ENCODE measurements at regions not wholly inside any gene's neighbourhood (a gene's known extent, or its start where the extent isn't known, plus 50 kb on each side); places are given as distances from the start of the nearest gene placed in this dataset.
"Not testable (repeated sequence)": the region's sequence is repeated elsewhere in the genome, so short reads cannot be mapped to it uniquely, and the experiment has no call there.

DNA sequence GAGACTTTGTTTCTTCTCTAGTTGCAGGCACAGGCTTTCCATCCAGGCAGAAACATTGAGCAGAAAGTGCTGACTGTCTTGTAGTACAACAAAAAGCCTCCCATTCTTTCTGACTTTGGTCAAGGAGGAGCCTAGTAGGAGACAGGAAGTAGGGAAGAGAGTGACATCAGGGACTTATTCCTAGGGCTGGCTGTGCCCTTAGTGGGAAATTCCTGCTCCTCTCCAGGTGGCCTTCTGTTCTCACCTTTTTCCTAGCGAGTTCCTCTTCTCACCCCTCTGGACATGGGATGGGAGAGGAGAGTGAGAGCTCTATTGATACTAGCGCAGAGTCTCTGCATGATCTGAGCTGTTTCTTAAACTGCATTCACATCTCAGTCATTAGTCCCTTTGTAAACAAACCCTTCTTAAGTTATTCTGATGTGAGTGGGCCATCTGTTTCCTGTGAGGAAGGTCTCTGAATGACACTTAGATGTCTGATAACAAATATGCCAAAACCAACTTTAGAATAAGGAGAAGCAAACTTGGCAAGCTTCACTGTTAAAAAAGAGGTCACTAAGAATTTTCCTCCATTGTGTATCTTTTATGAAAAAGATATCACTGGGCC lies 455.0 kb downstream of the GJA1 start:
- POLR2A ChIA-PET, result no interaction called here
- no peaks in the 10 kb centered on the region for H3K27me3 ChIP-seq (ENCODE audit: control insufficient read depth in 1 of 2, insufficient read depth in 2 of 2, low read length in 2 of 2)
- no peak overlapping the region for H3K9ac ChIP-seq (ENCODE audit: insufficient read depth, low read depth, low read length)
- H2AFZ ChIP-seq (ENCODE audit: low read length), result no peak overlapping the region
- no peaks in the 10 kb centered on the region for H3K9me3 ChIP-seq (ENCODE audit: low read length)
- no peaks in the 10 kb centered on the region for H3K79me2 ChIP-seq (ENCODE audit: insufficient read depth, low read length)
- CTCF ChIA-PET (ENCODE audit: low intra/inter-chr PET ratio, low total read pairs), result no interaction called here
- DNase-seq (ENCODE audit: low spot score) (no peak), ATAC-seq (no peak), FAIRE-seq (no peak)
- TF ChIP-seq, protein P1, sequence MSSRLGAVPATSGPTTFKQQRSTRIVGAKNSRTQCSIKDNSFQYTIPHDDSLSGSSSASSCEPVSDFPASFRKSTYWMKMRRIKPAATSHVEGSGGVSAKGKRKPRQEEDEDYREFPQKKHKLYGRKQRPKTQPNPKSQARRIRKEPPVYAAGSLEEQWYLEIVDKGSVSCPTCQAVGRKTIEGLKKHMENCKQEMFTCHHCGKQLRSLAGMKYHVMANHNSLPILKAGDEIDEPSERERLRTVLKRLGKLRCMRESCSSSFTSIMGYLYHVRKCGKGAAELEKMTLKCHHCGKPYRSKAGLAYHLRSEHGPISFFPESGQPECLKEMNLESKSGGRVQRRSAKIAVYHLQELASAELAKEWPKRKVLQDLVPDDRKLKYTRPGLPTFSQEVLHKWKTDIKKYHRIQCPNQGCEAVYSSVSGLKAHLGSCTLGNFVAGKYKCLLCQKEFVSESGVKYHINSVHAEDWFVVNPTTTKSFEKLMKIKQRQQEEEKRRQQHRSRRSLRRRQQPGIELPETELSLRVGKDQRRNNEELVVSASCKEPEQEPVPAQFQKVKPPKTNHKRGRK (CRISPR knock-in tag; IDR thresholded peaks at IDR 0.05), result no peak
- TF ChIP-seq ZNF839 (CRISPR knock-in tag; IDR thresholded peaks at IDR 0.05; ENCODE audit: borderline replicate concordance) (no peak), ZNF431 (CRISPR knock-in tag; IDR thresholded peaks at IDR 0.05; ENCODE audit: borderline replicate concordance, low read depth) (no peak), CBX5 (CRISPR knock-in tag; IDR thresholded peaks at IDR 0.05; ENCODE audit: borderline replicate concordance) (no peak)
- TF ChIP-seq, protein P2, sequence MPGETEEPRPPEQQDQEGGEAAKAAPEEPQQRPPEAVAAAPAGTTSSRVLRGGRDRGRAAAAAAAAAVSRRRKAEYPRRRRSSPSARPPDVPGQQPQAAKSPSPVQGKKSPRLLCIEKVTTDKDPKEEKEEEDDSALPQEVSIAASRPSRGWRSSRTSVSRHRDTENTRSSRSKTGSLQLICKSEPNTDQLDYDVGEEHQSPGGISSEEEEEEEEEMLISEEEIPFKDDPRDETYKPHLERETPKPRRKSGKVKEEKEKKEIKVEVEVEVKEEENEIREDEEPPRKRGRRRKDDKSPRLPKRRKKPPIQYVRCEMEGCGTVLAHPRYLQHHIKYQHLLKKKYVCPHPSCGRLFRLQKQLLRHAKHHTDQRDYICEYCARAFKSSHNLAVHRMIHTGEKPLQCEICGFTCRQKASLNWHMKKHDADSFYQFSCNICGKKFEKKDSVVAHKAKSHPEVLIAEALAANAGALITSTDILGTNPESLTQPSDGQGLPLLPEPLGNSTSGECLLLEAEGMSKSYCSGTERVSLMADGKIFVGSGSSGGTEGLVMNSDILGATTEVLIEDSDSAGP (CRISPR knock-in tag; IDR thresholded peaks at IDR 0.05; ENCODE audit: borderline replicate concordance), result no peak
- no TSS peak for BruUV-seq (replicated peaks)
- intact Hi-C loops (cut with micrococcal nuclease; ENCODE audit: unreplicated experiment) (no loop called here), in situ Hi-C loops (cut with HindIII; ENCODE audit: extremely low pct_ligation_motif_present, low pct_unique_long_range_greater_than_20kb) (no loop called here)
- no peak overlapping the region for H3K27ac ChIP-seq (ENCODE audit: extremely low read length, insufficient read depth, low read length)
- WGBS (ENCODE audit: low lambda C conversion rate), result 23% methylated on average over 2 of the region's 2 CpGs
- H4K20me1 ChIP-seq (ENCODE audit: insufficient read depth, low read length), result no peaks in the 10 kb centered on the region
- peaks cover 10% of the 10 kb centered on the region for H3K4me1 ChIP-seq (ENCODE audit: insufficient read depth, low read length)
- H3K4me2 ChIP-seq (ENCODE audit: low read depth, low read length), result no peak overlapping the region
- H3K36me3 ChIP-seq (replicated peaks in 1 of 2; ENCODE audit: control insufficient read depth in 1 of 2, insufficient read depth in 2 of 2, low read length in 2 of 2), result no peaks in the 10 kb centered on the region
- H3K4me3 ChIP-seq (replicated peaks in 1 of 3; ENCODE audit: insufficient read depth in 1 of 3, low read depth in 2 of 3, low read length in 3 of 3), result no peak overlapping the region

DNA sequence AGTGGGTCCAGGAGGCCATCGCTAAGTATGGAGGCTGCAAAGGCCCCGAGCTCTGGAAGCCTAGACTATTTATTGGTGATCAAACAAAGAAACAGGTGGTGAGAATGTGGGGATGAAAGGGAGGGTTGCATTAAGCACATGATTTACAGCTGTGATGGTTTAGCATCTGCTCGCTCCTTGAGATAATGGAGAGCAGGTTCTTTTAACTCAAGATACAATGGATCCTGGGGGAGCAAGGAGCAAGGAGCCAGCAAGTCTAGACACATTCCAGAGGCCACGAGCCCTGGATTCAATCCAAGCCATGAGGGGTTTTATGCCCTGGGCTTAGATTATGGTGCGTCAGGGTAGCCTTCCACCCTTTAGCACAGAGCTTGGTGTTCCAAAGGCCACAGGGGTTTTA lies 460.3 kb downstream of the GJA1 start:
- FAIRE-seq; in situ Hi-C loops (cut with HindIII; ENCODE audit: extremely low pct_ligation_motif_present, low pct_unique_long_range_greater_than_20kb); ATAC-seq; H4K20me1 ChIP-seq (ENCODE audit: insufficient read depth, low read length); H3K9me3 ChIP-seq (ENCODE audit: low read length); BruUV-seq (replicated peaks); H3K27me3 ChIP-seq (ENCODE audit: control insufficient read depth in 1 of 2, insufficient read depth in 2 of 2, low read length in 2 of 2); DNase-seq (ENCODE audit: low spot score); H3K4me1 ChIP-seq (ENCODE audit: insufficient read depth, low read length); H3K27ac ChIP-seq (ENCODE audit: extremely low read length, insufficient read depth, low read length); H3K79me2 ChIP-seq (ENCODE audit: insufficient read depth, low read length); CTCF ChIA-PET (ENCODE audit: low intra/inter-chr PET ratio, low total read pairs); intact Hi-C loops (cut with micrococcal nuclease; ENCODE audit: unreplicated experiment); H3K36me3 ChIP-seq (replicated peaks in 1 of 2; ENCODE audit: control insufficient read depth in 1 of 2, insufficient read depth in 2 of 2, low read length in 2 of 2); H2AFZ ChIP-seq (ENCODE audit: low read length); H3K4me3 ChIP-seq (replicated peaks in 1 of 3; ENCODE audit: insufficient read depth in 1 of 3, low read depth in 2 of 3, low read length in 3 of 3); H3K9ac ChIP-seq (ENCODE audit: insufficient read depth, low read depth, low read length); POLR2A ChIA-PET; H3K4me2 ChIP-seq (ENCODE audit: low read depth, low read length): not testable (repeated sequence)
- 4% methylated on average over 4 of the region's 5 CpGs for WGBS (ENCODE audit: low lambda C conversion rate)
